HEK293 (cell line): ENCODE measurements at regions not wholly inside any gene's neighbourhood (a gene's known extent, or its start where the extent isn't known, plus 50 kb on each side); places are given as distances from the start of the nearest gene placed in this dataset.
A peak's percentile ranks its signal among the peaks of the same experiment; 100 is the strongest.

Experiments
- CTCF ChIA-PET: fragments of 350-600 bp; formaldehyde crosslinking; extraction: SDS; loops from one replicate; lab custom pipeline; 2021; ENCODE audit warnings: antibody characterized with exemption; lab: Yijun Ruan, JAX
- POLR2A ChIA-PET: fragments of 300-600 bp; formaldehyde crosslinking; extraction: SDS; loops from one replicate; lab custom pipeline; 2020; ENCODE audit warnings: antibody characterized with exemption, inconsistent platforms; lab: Yijun Ruan, JAX
- H3K27ac ChIP-seq: fragments of 200-500 bp; sonication (Bioruptor generic); 2 replicates; pipeline ENCODE4 v1.5.1; 2014; ENCODE audit warnings: low read depth, low read length, control low read depth, inconsistent platforms; ENCODE audit errors: extremely low read depth
- H3K36me3 ChIP-seq, 2 experiments: fragments of 200-500 bp in 1 of 2; sonication (Bioruptor generic) in 1 of 2; 1 replicate in 1 of 2; 2 replicates in 1 of 2; pipeline ENCODE4 v1.5.1; 2014 to 2017; ENCODE audit warnings: inconsistent platforms in 2 of 2, low read length in 2 of 2; ENCODE audit not compliant: control insufficient read depth in 2 of 2, insufficient read depth in 1 of 2
- H3K4me1 ChIP-seq: fragments of 200-500 bp; sonication (Bioruptor generic); 2 replicates; pipeline ENCODE4 v1.5.1; 2014; ENCODE audit warnings: mild to moderate bottlenecking, low read length, inconsistent platforms; ENCODE audit not compliant: control insufficient read depth, insufficient read depth
- H3K4me3 ChIP-seq: 2 replicates; pipeline ENCODE4 v1.5.1; 2011; ENCODE audit warnings: low read depth, mild to moderate bottlenecking, control low read depth, low read length, moderate library complexity
- H3K9me3 ChIP-seq: fragments of 200-500 bp; sonication (Bioruptor generic); 2 replicates; pipeline ENCODE4 v1.5.1; 2014; ENCODE audit warnings: low read depth, low read length, inconsistent platforms; ENCODE audit not compliant: control insufficient read depth, insufficient read depth
- EGR2 ChIP-seq: fragments of 450-650 bp; formaldehyde crosslinking; IDR thresholded peaks from 2 replicates; pipeline ENCODE4 v1.5.1; 2016; ENCODE audit warnings: low read depth, missing biosample characterization, missing genetic modification characterization
- GLIS1 ChIP-seq: fragments of 450-650 bp; formaldehyde crosslinking; IDR thresholded peaks from 2 replicates; pipeline ENCODE4 v1.5.1; 2016; ENCODE audit warnings: missing biosample characterization, missing genetic modification characterization
- HOXD13 ChIP-seq: sonication (generic); formaldehyde crosslinking; IDR thresholded peaks from 2 replicates; pipeline ENCODE4 v1.8.0; 2022; ENCODE audit warnings: missing genetic modification reagents, borderline replicate concordance
- KLF7 ChIP-seq: fragments of 450-650 bp; formaldehyde crosslinking; IDR thresholded peaks from 2 replicates; pipeline ENCODE4 v1.5.1; 2016; ENCODE audit warnings: missing biosample characterization, missing genetic modification characterization, borderline replicate concordance
- MYNN ChIP-seq: fragments of 450-650 bp; formaldehyde crosslinking; IDR thresholded peaks from 2 replicates; pipeline ENCODE4 v1.5.1; 2016; ENCODE audit warnings: missing biosample characterization, missing genetic modification characterization, borderline replicate concordance
- PRDM1 ChIP-seq: fragments of 450-650 bp; formaldehyde crosslinking; IDR thresholded peaks from 2 replicates; pipeline ENCODE4; 2016; ENCODE audit warnings: missing biosample characterization, missing genetic modification characterization
- ZNF140 ChIP-seq: fragments of 450-650 bp; formaldehyde crosslinking; IDR thresholded peaks from 2 replicates; pipeline ENCODE4 v1.5.1; 2016; ENCODE audit warnings: missing biosample characterization, missing genetic modification characterization
- ZNF174 ChIP-seq: fragments of 450-650 bp; formaldehyde crosslinking; IDR thresholded peaks from 2 replicates; pipeline ENCODE4 v1.5.0; 2017; ENCODE audit warnings: missing biosample characterization, mild to moderate bottlenecking, missing genetic modification characterization
- ZNF184 ChIP-seq: fragments of 450-650 bp; IDR thresholded peaks from 2 replicates; pipeline ENCODE4 v1.5.1; 2018; ENCODE audit warnings: missing biosample characterization, mild to moderate bottlenecking, missing genetic modification characterization
- ZNF19 ChIP-seq: fragments of 450-650 bp; formaldehyde crosslinking; IDR thresholded peaks from 2 replicates; pipeline ENCODE4; 2016; ENCODE audit warnings: missing biosample characterization, missing genetic modification characterization, low read depth
- ZNF248 ChIP-seq: fragments of 450-650 bp; formaldehyde crosslinking; IDR thresholded peaks from 2 replicates; pipeline ENCODE4 v1.5.1; 2017; ENCODE audit warnings: missing biosample characterization, missing genetic modification characterization
- ZNF366 ChIP-seq: fragments of 450-650 bp; formaldehyde crosslinking; conservative IDR thresholded peaks from 2 replicates; pipeline ENCODE4 v1.5.1; 2016; ENCODE audit warnings: missing biosample characterization, missing genetic modification characterization
- ZNF398 ChIP-seq: fragments of 450-650 bp; formaldehyde crosslinking; IDR thresholded peaks from 2 replicates; pipeline ENCODE4 v1.5.1; 2017; ENCODE audit warnings: missing biosample characterization, missing genetic modification characterization
- ZNF501 ChIP-seq: fragments of 450-650 bp; formaldehyde crosslinking; IDR thresholded peaks from 2 replicates; pipeline ENCODE4 v1.5.1; 2016; ENCODE audit warnings: missing biosample characterization, missing genetic modification characterization
- ZNF514 ChIP-seq: fragments of 450-650 bp; formaldehyde crosslinking; IDR thresholded peaks from 2 replicates; pipeline ENCODE4 v1.5.1; 2016; ENCODE audit warnings: missing biosample characterization, missing genetic modification characterization
- ZNF530 ChIP-seq: fragments of 450-650 bp; formaldehyde crosslinking; IDR thresholded peaks from 2 replicates; pipeline ENCODE4 v1.5.1; 2016; ENCODE audit warnings: low read depth, missing biosample characterization, missing genetic modification characterization
- ZNF596 ChIP-seq: fragments of 450-650 bp; IDR thresholded peaks from 2 replicates; pipeline ENCODE4 v1.5.0; 2018; ENCODE audit warnings: missing biosample characterization, mild to moderate bottlenecking, missing genetic modification characterization, moderate library complexity
- ZNF707 ChIP-seq: fragments of 450-650 bp; formaldehyde crosslinking; IDR thresholded peaks from 2 replicates; pipeline ENCODE4 v1.5.1; 2016; ENCODE audit warnings: missing biosample characterization, missing genetic modification characterization
- TF ChIP-seq, protein P1 (sequence below): fragments of 450-650 bp; formaldehyde crosslinking; IDR thresholded peaks from 2 replicates; pipeline ENCODE4 v1.5.1; 2016; ENCODE audit warnings: missing biosample characterization, missing genetic modification characterization

GRCh38 chr21:33155422-33155821 lies 74.3 kb upstream of the IFNAR2 start:
- H3K27ac ChIP-seq: no peak overlapping the region
- ChIA-PET CTCF (no interaction called here), POLR2A (no interaction called here)
- TF ChIP-seq ZNF19 (tag by site-specific recombination): no peak
- no peak for TF ChIP-seq ZNF707
- no peak for TF ChIP-seq HOXD13 (CRISPR knock-in tag)
- no peak for TF ChIP-seq ZNF248 (tag by site-specific recombination)
- TF ChIP-seq KLF7 (tag by site-specific recombination): no peak
- no peak for TF ChIP-seq PRDM1
- TF ChIP-seq GLIS1 (tag by site-specific recombination): no peak
- no peak for TF ChIP-seq ZNF140 (tag by site-specific recombination)
- TF ChIP-seq ZNF514 (tag by site-specific recombination): no peak
- TF ChIP-seq ZNF530 (tag by site-specific recombination): no peak
- TF ChIP-seq ZNF501 (tag by site-specific recombination): no peak
- no peaks in the 10 kb centered on the region for H3K4me1 ChIP-seq
- H3K9me3 ChIP-seq: no peaks in the 10 kb centered on the region
- no peaks in the 10 kb centered on the region for H3K36me3 ChIP-seq
- H3K4me3 ChIP-seq: no peak overlapping the region

DNA sequence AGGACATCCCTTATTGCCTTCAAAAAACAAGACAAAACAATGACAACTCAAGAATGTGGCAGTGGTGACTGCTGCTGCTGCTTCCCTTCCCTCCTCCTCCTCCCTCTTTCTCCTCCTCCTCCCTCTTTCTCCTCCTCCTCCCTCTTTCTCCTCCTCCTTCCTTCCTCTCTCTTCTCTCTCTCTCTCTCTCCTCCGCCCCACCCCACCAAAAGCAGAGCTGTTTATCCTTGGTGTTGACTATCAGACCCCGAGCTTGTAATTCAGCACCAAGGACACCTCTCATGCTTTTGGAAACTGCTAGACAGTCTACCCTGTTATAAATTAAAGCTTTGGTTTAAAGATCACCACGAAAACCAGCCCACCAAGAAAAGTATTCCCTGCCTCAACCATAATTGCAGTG lies 72.4 kb upstream of the IFNAR2 start:
- H3K4me1 ChIP-seq: no peaks in the 10 kb centered on the region
- POLR2A ChIA-PET: no interaction called here
- no peaks in the 10 kb centered on the region for H3K36me3 ChIP-seq
- no peak overlapping the region for H3K27ac ChIP-seq
- H3K9me3 ChIP-seq: no peaks in the 10 kb centered on the region
- H3K4me3 ChIP-seq: no peak overlapping the region
- TF ChIP-seq ZNF398 (tag by site-specific recombination) (peak; percentile 54), EGR2 (tag by site-specific recombination) (peak; percentile 69; the same call in 1 of the 2 replicates), ZNF596 (tag by site-specific recombination) (peak; percentile 41; the same call in 1 of the 2 replicates), ZNF174 (tag by site-specific recombination) (no peak), MYNN (tag by site-specific recombination) (no peak), ZNF366 (tag by site-specific recombination) (peak; percentile 55; the same call in 1 of the 2 replicates), ZNF184 (tag by site-specific recombination) (no peak)
- TF ChIP-seq, protein P1, sequence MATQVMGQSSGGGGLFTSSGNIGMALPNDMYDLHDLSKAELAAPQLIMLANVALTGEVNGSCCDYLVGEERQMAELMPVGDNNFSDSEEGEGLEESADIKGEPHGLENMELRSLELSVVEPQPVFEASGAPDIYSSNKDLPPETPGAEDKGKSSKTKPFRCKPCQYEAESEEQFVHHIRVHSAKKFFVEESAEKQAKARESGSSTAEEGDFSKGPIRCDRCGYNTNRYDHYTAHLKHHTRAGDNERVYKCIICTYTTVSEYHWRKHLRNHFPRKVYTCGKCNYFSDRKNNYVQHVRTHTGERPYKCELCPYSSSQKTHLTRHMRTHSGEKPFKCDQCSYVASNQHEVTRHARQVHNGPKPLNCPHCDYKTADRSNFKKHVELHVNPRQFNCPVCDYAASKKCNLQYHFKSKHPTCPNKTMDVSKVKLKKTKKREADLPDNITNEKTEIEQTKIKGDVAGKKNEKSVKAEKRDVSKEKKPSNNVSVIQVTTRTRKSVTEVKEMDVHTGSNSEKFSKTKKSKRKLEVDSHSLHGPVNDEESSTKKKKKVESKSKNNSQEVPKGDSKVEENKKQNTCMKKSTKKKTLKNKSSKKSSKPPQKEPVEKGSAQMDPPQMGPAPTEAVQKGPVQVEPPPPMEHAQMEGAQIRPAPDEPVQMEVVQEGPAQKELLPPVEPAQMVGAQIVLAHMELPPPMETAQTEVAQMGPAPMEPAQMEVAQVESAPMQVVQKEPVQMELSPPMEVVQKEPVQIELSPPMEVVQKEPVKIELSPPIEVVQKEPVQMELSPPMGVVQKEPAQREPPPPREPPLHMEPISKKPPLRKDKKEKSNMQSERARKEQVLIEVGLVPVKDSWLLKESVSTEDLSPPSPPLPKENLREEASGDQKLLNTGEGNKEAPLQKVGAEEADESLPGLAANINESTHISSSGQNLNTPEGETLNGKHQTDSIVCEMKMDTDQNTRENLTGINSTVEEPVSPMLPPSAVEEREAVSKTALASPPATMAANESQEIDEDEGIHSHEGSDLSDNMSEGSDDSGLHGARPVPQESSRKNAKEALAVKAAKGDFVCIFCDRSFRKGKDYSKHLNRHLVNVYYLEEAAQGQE: peak; percentile 99
- CTCF ChIA-PET: interaction anchor here (0.6 to 1.5 kb wide), 5 partner anchors 13 to 217 kb away, joined by 3 to 8 read pairs (median 3); no protein-coding TSS in a partner anchor
